Fibroblast of the aortic adventitia (primary cell): ENCODE measurements at regions not wholly inside any gene's neighbourhood (a gene's known extent, or its start where the extent isn't known, plus 50 kb on each side); places are given as distances from the start of the nearest gene placed in this dataset.

ENCODE experiments used
- DNase-seq: peaks from one replicate; pipeline ENCODE4 v3.0.0-alpha.2; 2010; ENCODE audit warnings: low read depth
- H3K4me3 ChIP-seq: 2 replicates; pipeline ENCODE4 v1.5.1; 2011; ENCODE audit warnings: low read depth, mild to moderate bottlenecking, control low read depth, low read length, moderate library complexity
- CTCF ChIP-seq: IDR thresholded peaks from 2 replicates; pipeline ENCODE4 v1.5.1; 2011; ENCODE audit warnings: mild to moderate bottlenecking, low read length, control low read depth, inconsistent platforms; ENCODE audit not compliant: insufficient read depth

- no peak for TF ChIP-seq CTCF
- DNase-seq = no peak
- no peak overlapping the region for H3K4me3 ChIP-seq
Measured at GRCh38 chr5:124285071-124285470, 461.4 kb downstream of the ZNF608 start.

- H3K4me3 ChIP-seq = no peak overlapping the region
- DNase-seq = no peak
- TF ChIP-seq CTCF = no peak
Measured at GRCh38 chr5:124283031-124283430, 463.4 kb downstream of the ZNF608 start.

- no peak for TF ChIP-seq CTCF
- no peak for DNase-seq
- no peak overlapping the region for H3K4me3 ChIP-seq
Measured at GRCh38 chr5:124280079-124280478, 466.4 kb downstream of the ZNF608 start.

- H3K4me3 ChIP-seq = no peak overlapping the region
- TF ChIP-seq CTCF = no peak
- no peak for DNase-seq
Measured at GRCh38 chr5:124279146-124279876, 467.1 kb downstream of the ZNF608 start.

GRCh38 chr5:124278636-124279035 is 467.8 kb downstream of the ZNF608 start:
- H3K4me3 ChIP-seq = no peak overlapping the region
- TF ChIP-seq CTCF = no peak
- no peak for DNase-seq

GRCh38 chr5:124277767-124278545 is 468.5 kb downstream of the ZNF608 start:
- no peak for TF ChIP-seq CTCF
- no peak for DNase-seq
- no peak overlapping the region for H3K4me3 ChIP-seq
